IMR-90 (cell line): ENCODE measurements at regions not wholly inside any gene's neighbourhood (a gene's known extent, or its start where the extent isn't known, plus 50 kb on each side); places are given as distances from the start of the nearest gene placed in this dataset.

Experiments
- ATAC-seq: fragments of 200-7000 bp; cut with Tn5 transposase; 2 replicates; pipeline ENCODE4 v1.9.1; 2020; ENCODE audit warnings: low read depth, mild to moderate bottlenecking, moderate library complexity
- BruUV-seq: library from RNA; stranded (reverse); fragments of 400-500 nt; replicated peaks from 2 replicates; lab custom pipeline; 2021; lab: Mats Ljungman, UMichigan
- CTCF ChIA-PET: fragments of 300-600 bp; formaldehyde crosslinking; extraction: SDS; loops from one replicate; lab custom pipeline; 2021; ENCODE audit warnings: antibody characterized with exemption; lab: Yijun Ruan, JAX
- POLR2A ChIA-PET: fragments of 300-600 bp; sonication (Branson Sonifier 250); formaldehyde crosslinking; loops from one replicate; lab custom pipeline; 2022; ENCODE audit warnings: antibody characterized with exemption; ENCODE audit not compliant: unreplicated experiment; lab: Charles Lee
- DNase-seq: peaks from one replicate; pipeline ENCODE4 v3.0.0; 2013
- H2AFZ ChIP-seq: replicated peaks from 2 replicates; pipeline ENCODE3; 2013; ENCODE audit warnings: low read length, mild to moderate bottlenecking; ENCODE audit not compliant: poor library complexity
- H2AK5ac ChIP-seq: 2 replicates; pipeline ENCODE4 v1.6.1; 2013; ENCODE audit warnings: low read depth, low read length, inconsistent platforms
- H2AK9ac ChIP-seq: replicated peaks from 2 replicates; pipeline ENCODE3; 2013; ENCODE audit warnings: mild to moderate bottlenecking, low read depth, low read length, moderate library complexity; ENCODE audit not compliant: poor library complexity
- H2BK120ac ChIP-seq: 2 replicates; pipeline ENCODE4 v1.6.1; 2013; ENCODE audit warnings: low read depth, low read length, inconsistent platforms
- H2BK15ac ChIP-seq: 3 replicates; pipeline ENCODE4 v1.6.1; 2013; ENCODE audit warnings: low read depth, low read length, inconsistent platforms
- H2BK20ac ChIP-seq: 2 replicates; pipeline ENCODE4 v1.6.1; 2013; ENCODE audit warnings: low read depth, mild to moderate bottlenecking, inconsistent platforms, low read length, moderate library complexity
- H2BK5ac ChIP-seq: 2 replicates; pipeline ENCODE4 v1.6.1; 2013; ENCODE audit warnings: mild to moderate bottlenecking, low read depth, low read length, inconsistent platforms; ENCODE audit not compliant: poor library complexity, severe bottlenecking
- H3K14ac ChIP-seq: replicated peaks from 2 replicates; pipeline ENCODE4 v1.6.1; 2013; ENCODE audit warnings: low read depth, low read length, inconsistent platforms
- H3K18ac ChIP-seq: 2 replicates; pipeline ENCODE4 v1.6.1; 2013; ENCODE audit warnings: low read depth, low read length, control low read depth
- H3K23ac ChIP-seq: 2 replicates; pipeline ENCODE4 v1.6.1; 2013; ENCODE audit warnings: low read depth, low read length, inconsistent platforms
- H3K27ac ChIP-seq: 2 replicates; pipeline ENCODE4 v1.5.1; 2013; ENCODE audit warnings: mild to moderate bottlenecking, control low read depth, low read length; ENCODE audit not compliant: insufficient read depth
- H3K27me3 ChIP-seq: 2 replicates; pipeline ENCODE4 v1.6.1; 2013; ENCODE audit warnings: low read length; ENCODE audit not compliant: control insufficient read depth, insufficient read depth
- H3K36me3 ChIP-seq: 2 replicates; pipeline ENCODE4 v1.6.1; 2013; ENCODE audit warnings: low read length, mixed read lengths; ENCODE audit not compliant: control insufficient read depth, insufficient read depth
- H3K4ac ChIP-seq: 2 replicates; pipeline ENCODE4 v1.6.1; 2013; ENCODE audit warnings: low read depth, low read length, inconsistent platforms
- H3K4me1 ChIP-seq: 2 replicates; pipeline ENCODE4 v1.6.1; 2013; ENCODE audit warnings: low read length, mixed read lengths; ENCODE audit not compliant: control insufficient read depth, insufficient read depth
- H3K4me2 ChIP-seq: 2 replicates; pipeline ENCODE4 v1.6.1; 2013; ENCODE audit warnings: low read depth, mild to moderate bottlenecking, control low read depth, low read length, moderate library complexity
- H3K4me3 ChIP-seq: 2 replicates; pipeline ENCODE4 v1.5.1; 2013; ENCODE audit warnings: low read depth, mild to moderate bottlenecking, control low read depth, low read length, moderate library complexity; ENCODE audit not compliant: insufficient read depth
- H3K56ac ChIP-seq: 2 replicates; pipeline ENCODE4 v1.6.1; 2013; ENCODE audit warnings: low read length, inconsistent platforms; ENCODE audit not compliant: insufficient read depth; ENCODE audit errors: extremely low read depth
- H3K79me1 ChIP-seq, 2 experiments: 2 replicates each; pipeline ENCODE4 v1.6.1; 2013; ENCODE audit warnings: low read length in 2 of 2, inconsistent platforms in 1 of 2, low read depth in 1 of 2
- H3K9ac ChIP-seq: 2 replicates; pipeline ENCODE4 v1.6.1; 2013; ENCODE audit warnings: low read depth, low read length, control low read depth
- H3K9me1 ChIP-seq: 2 replicates; pipeline ENCODE4 v1.6.1; 2013; ENCODE audit warnings: low read length, inconsistent platforms; ENCODE audit not compliant: insufficient read depth
- H3K9me3 ChIP-seq: 2 replicates; pipeline ENCODE4 v1.6.1; 2013; ENCODE audit warnings: low read length; ENCODE audit not compliant: control insufficient read depth, insufficient read depth
- H4K20me1 ChIP-seq: 2 replicates; pipeline ENCODE4 v1.6.1; 2013; ENCODE audit warnings: low read length, inconsistent platforms; ENCODE audit not compliant: insufficient read depth
- H4K5ac ChIP-seq: 2 replicates; pipeline ENCODE4 v1.6.1; 2013; ENCODE audit warnings: mild to moderate bottlenecking, low read depth, low read length, control low read depth
- H4K8ac ChIP-seq, 2 experiments: 2 replicates each; pipeline ENCODE4 v1.6.1; 2013; ENCODE audit warnings: low read depth in 2 of 2, low read length in 2 of 2, control low read depth in 1 of 2, inconsistent platforms in 1 of 2
- H4K91ac ChIP-seq: 2 replicates; pipeline ENCODE4 v1.6.1; 2013; ENCODE audit warnings: low read depth, low read length, inconsistent platforms; ENCODE audit not compliant: insufficient read depth
- CHD1 ChIP-seq: IDR thresholded peaks from 2 replicates; pipeline ENCODE4 v1.6.1; 2012; ENCODE audit warnings: low read depth, low read length, improper control_type of control experiment
- FOS ChIP-seq: fragments of 150-350 bp; IDR thresholded peaks from 2 replicates; pipeline ENCODE4 v1.6.1; 2016; ENCODE audit warnings: low read depth, low read length
- MXI1 ChIP-seq: IDR thresholded peaks from 2 replicates; pipeline ENCODE4 v1.6.1; 2012; ENCODE audit warnings: low read depth, mild to moderate bottlenecking, low read length, moderate library complexity, borderline replicate concordance
- NFE2L2 ChIP-seq: fragments of 150-350 bp; IDR thresholded peaks from 2 replicates; pipeline ENCODE4 v1.6.1; 2016; ENCODE audit warnings: low read depth, mild to moderate bottlenecking, low read length
- POLR2A ChIP-seq: IDR thresholded peaks from 2 replicates; pipeline ENCODE4 v1.6.1; 2012; ENCODE audit warnings: mild to moderate bottlenecking, low read depth, low read length
- RFX5 ChIP-seq: IDR thresholded peaks from 2 replicates; pipeline ENCODE4 v1.8.0; 2012; ENCODE audit warnings: low read depth, mild to moderate bottlenecking, low read length, moderate library complexity
- SMC3 ChIP-seq: fragments of 150-350 bp; IDR thresholded peaks from 2 replicates; pipeline ENCODE4 v1.6.1; 2016; ENCODE audit warnings: low read depth, mild to moderate bottlenecking, antibody characterized with exemption, low read length, moderate library complexity
- WGBS, 2 experiments: methylation state at CpG; one replicate each; pipeline versions ENCODE4 v1.1.5 to v1.1.7; 2013; ENCODE audit warnings: missing lambda C conversion rate in 2 of 2; ENCODE audit not compliant: insufficient read length in 1 of 2; ENCODE audit errors: extremely low coverage in 2 of 2; 5-methylcytosine and 5-hydroxymethylcytosine counted together
- dilution Hi-C: fragments of 300-500 bp; cut with HindIII; formaldehyde crosslinking; loops from one replicate; pipeline ENCODE4 v1.14.3; 2018; ENCODE audit warnings: low sequenced_read_pairs; ENCODE audit not compliant: unreplicated experiment
- in situ Hi-C: fragments of 300-500 bp; cut with MboI; formaldehyde crosslinking; loops from 3 replicates; pipeline ENCODE4 v1.14.3; 2019; ENCODE audit warnings: low sequenced_read_pairs, inconsistent platforms, mixed read lengths
- intact Hi-C: fragments of 100-400 bp; cut with micrococcal nuclease; formaldehyde crosslinking; loops from 2 replicates; pipeline ENCODE4 v1.10.0; 2022
- TF ChIP-seq, protein P1 (sequence below): conservative IDR thresholded peaks from 2 replicates; pipeline ENCODE4 v1.5.1; 2012; ENCODE audit warnings: mild to moderate bottlenecking, low read depth, low read length, improper control_type of control experiment

DNA sequence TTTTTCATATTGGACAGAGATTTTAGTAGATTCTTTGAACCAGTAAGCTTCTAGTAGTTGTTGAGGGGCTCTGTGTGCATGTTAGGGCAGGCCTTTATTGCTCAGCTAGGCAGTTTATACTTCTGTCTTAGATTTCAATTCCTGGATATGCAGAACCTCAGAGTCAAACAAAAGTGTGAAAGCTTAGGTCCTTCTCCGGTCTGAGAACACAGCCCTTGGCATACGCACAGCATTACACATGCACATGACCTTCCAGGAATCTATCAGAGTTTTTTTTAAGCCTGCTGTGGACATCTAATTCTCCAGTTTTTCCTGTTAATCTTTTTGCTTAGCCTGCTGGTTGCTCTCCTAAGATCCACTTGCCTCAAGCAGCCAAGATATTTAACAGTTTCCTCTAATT, 77.9 kb upstream of the KL start:
- no peaks in the 10 kb centered on the region for H3K79me1 ChIP-seq
- no peak overlapping the region for H2AK5ac ChIP-seq
- TF ChIP-seq, protein P1, sequence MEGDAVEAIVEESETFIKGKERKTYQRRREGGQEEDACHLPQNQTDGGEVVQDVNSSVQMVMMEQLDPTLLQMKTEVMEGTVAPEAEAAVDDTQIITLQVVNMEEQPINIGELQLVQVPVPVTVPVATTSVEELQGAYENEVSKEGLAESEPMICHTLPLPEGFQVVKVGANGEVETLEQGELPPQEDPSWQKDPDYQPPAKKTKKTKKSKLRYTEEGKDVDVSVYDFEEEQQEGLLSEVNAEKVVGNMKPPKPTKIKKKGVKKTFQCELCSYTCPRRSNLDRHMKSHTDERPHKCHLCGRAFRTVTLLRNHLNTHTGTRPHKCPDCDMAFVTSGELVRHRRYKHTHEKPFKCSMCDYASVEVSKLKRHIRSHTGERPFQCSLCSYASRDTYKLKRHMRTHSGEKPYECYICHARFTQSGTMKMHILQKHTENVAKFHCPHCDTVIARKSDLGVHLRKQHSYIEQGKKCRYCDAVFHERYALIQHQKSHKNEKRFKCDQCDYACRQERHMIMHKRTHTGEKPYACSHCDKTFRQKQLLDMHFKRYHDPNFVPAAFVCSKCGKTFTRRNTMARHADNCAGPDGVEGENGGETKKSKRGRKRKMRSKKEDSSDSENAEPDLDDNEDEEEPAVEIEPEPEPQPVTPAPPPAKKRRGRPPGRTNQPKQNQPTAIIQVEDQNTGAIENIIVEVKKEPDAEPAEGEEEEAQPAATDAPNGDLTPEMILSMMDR = no peak
- TF ChIP-seq POLR2A (no peak), CHD1 (no peak), SMC3 (no peak), MXI1 (no peak), NFE2L2 (no peak), FOS (no peak), RFX5 (no peak)
- no peak for ATAC-seq
- no TSS peak for BruUV-seq
- H4K91ac ChIP-seq = no peak overlapping the region
- H3K56ac ChIP-seq = no peak overlapping the region
- no peak for DNase-seq
- H3K4me1 ChIP-seq = peaks cover 3% of the 10 kb centered on the region; the same call in 1 of the 2 replicates
- H4K5ac ChIP-seq = no peak overlapping the region
- H3K27ac ChIP-seq = no peak overlapping the region
- no peak overlapping the region for H2BK15ac ChIP-seq
- in situ Hi-C loops (no loop called here), intact Hi-C loops (no loop called here), dilution Hi-C loops (no loop called here)
- H2BK5ac ChIP-seq = no peak overlapping the region
- no peak overlapping the region for H3K9ac ChIP-seq
- H2AFZ ChIP-seq = no peak overlapping the region
- peaks cover 2% of the 10 kb centered on the region for H3K27me3 ChIP-seq
- no peak overlapping the region for H3K4me2 ChIP-seq
- H4K8ac ChIP-seq = no peak overlapping the region
- peaks cover 2% of the 10 kb centered on the region; the same call in 1 of the 2 replicates for H3K9me1 ChIP-seq
- H3K4me3 ChIP-seq = no peak overlapping the region
- POLR2A ChIA-PET = no interaction called here
- H3K4ac ChIP-seq = no peak overlapping the region
- CTCF ChIA-PET = interaction anchor here (1.5 kb wide), 1 partner anchor 18 kb away, joined by 4 read pairs; no protein-coding TSS in a partner anchor
- peaks cover 2% of the 10 kb centered on the region; the same call in 1 of the 2 replicates for H3K9me3 ChIP-seq
- H3K23ac ChIP-seq = no peak overlapping the region
- no peak overlapping the region for H2AK9ac ChIP-seq
- H3K14ac ChIP-seq = no peak overlapping the region
- no peaks in the 10 kb centered on the region for H3K36me3 ChIP-seq
- 80% methylated on average over 2 of the region's 2 CpGs; no CpG with 5 or more reads in 1 of the 2 experiments for WGBS, 2 experiments
- no peak overlapping the region for H2BK20ac ChIP-seq
- H3K18ac ChIP-seq = no peak overlapping the region
- H4K20me1 ChIP-seq = no peaks in the 10 kb centered on the region
- H2BK120ac ChIP-seq = no peak overlapping the region
